NT2/D1 (cell line): ENCODE measurements at regions not wholly inside any gene's neighbourhood (a gene's known extent, or its start where the extent isn't known, plus 50 kb on each side); places are given as distances from the start of the nearest gene placed in this dataset.

Experiments
- YY1 ChIP-seq: IDR thresholded peaks from 2 replicates; pipeline ENCODE4 v1.6.1; 2011; ENCODE audit not compliant: insufficient read length, insufficient read depth
- ZNF274 ChIP-seq: IDR thresholded peaks from 2 replicates; pipeline ENCODE4 v1.6.1; 2011; ENCODE audit warnings: mild to moderate bottlenecking, low read depth, low read length

DNA sequence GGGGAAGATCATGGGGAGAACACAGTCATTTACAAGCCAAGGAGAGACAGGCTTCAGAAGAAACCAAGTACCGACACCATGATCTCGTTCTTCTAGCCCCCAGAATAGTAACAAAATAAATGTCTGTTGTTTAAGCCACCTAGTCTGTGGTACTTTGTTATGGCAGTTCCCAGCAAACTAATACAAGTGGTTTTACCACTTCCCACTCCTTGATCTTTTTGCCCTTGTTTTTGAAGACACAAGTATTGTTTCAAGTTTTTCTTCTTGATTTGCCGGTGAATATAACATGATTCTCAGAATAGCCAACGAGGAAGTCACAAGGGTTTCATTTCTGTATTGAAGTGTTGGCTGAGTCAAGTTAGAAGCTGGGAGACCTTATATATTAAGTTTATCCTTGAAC is 220.3 kb downstream of the SOX2 start:
- TF ChIP-seq YY1 (no peak), ZNF274 (no peak)
